ENCODE measurements at regions not wholly inside any gene's neighbourhood (a gene's known extent, or its start where the extent isn't known, plus 50 kb on each side); places are given as distances from the start of the nearest gene placed in this dataset.

DNA sequence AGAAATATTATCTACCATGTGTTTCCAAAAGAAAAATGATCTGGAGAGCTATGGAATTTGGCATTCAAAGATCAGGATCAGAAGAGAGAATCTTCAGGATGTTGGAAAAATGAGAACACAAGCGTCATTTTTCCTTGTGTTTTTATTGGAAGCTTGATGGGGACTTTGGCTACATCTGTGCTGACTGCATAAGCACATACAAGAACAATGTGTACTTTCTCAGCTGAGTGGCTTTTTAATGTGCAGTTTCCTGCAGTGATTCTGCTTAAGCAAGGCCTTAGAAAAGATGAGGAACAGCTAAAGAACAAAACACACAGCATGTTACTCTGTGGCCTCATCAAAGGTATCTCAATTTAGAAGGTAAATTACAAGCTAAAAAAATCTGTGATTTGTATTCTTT is 1039.9 kb downstream of the GLUD2 start:
- no peak overlapping the region for H3K4me3 ChIP-seq (replicated peaks in 1 of 2; ENCODE audit: low read depth in 2 of 2, low read length in 2 of 2)
- TF ChIP-seq, protein P1, sequence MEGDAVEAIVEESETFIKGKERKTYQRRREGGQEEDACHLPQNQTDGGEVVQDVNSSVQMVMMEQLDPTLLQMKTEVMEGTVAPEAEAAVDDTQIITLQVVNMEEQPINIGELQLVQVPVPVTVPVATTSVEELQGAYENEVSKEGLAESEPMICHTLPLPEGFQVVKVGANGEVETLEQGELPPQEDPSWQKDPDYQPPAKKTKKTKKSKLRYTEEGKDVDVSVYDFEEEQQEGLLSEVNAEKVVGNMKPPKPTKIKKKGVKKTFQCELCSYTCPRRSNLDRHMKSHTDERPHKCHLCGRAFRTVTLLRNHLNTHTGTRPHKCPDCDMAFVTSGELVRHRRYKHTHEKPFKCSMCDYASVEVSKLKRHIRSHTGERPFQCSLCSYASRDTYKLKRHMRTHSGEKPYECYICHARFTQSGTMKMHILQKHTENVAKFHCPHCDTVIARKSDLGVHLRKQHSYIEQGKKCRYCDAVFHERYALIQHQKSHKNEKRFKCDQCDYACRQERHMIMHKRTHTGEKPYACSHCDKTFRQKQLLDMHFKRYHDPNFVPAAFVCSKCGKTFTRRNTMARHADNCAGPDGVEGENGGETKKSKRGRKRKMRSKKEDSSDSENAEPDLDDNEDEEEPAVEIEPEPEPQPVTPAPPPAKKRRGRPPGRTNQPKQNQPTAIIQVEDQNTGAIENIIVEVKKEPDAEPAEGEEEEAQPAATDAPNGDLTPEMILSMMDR (IDR thresholded peaks at IDR 0.05; ENCODE audit: low read depth, low read length): no peak
- DNase-seq (ENCODE audit: low read depth in 2 of 2): peak in 1 of 2 donors; percentile 8

DNA sequence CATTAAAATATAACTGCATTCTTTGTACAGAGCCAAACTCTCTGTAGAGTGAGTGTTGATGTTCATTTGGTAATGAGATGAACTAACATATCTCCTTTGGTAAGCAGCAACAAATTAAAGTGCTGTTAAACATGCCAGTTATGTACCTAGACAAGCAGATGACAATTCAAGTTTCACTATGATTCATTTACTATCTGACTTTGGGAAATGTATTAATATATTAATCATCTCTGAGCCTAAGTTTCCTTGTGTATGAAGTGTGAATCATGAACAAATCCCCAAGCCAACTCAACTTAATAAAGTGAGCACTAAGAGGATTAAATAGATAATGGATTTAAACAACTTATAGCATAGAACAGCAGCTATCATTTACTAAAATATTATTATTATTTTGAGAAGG is 1044.2 kb downstream of the GLUD2 start:
- no peak overlapping the region for H3K4me3 ChIP-seq (replicated peaks in 1 of 2; ENCODE audit: low read depth in 2 of 2, low read length in 2 of 2)
- TF ChIP-seq, protein P1 (IDR thresholded peaks at IDR 0.05; ENCODE audit: low read depth, low read length): no peak
- no peak for DNase-seq (ENCODE audit: low read depth in 2 of 2)

DNA sequence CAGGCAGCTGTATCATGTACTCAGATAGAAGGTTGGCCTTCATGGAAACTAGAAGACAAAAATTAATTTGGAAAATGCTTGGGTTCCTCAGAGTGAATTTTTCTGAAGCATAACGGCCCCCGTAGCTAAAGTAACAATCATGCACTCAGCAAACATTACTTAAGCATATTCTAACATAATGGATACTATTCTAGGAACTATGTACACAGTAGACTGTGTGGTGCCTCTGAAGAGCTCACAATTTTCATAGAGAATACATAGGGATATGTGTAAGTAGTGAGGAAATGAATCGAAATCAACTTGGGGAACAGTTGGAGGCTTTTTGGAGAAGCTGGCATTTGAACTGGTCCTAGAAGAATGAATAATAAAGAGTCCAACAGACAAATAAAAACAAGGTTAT is 1045.0 kb downstream of the GLUD2 start:
- no peak for DNase-seq (ENCODE audit: low read depth in 2 of 2)
- no peak overlapping the region for H3K4me3 ChIP-seq (replicated peaks in 1 of 2; ENCODE audit: low read depth in 2 of 2, low read length in 2 of 2)
- TF ChIP-seq, protein P1 (IDR thresholded peaks at IDR 0.05; ENCODE audit: low read depth, low read length): no peak

DNA sequence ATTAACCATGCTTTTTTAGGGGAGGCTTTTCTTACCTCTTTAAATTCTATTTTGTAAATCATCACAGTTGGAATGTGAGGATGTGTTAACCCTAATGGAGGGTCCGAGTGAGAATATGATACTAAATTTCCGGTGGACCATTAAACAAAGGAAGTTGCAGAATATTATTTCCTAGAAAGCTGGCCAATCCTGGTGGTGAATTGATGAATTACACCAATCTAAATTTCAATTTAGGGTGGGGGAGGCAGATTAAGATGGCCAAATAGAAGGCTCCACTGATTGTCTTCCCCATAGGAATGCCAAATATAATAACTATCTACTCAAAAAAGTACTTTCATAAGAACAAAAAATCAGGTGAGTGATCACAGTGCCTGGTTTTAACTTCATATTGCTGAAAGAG is 1045.6 kb downstream of the GLUD2 start:
- H3K4me3 ChIP-seq (replicated peaks in 1 of 2; ENCODE audit: low read depth in 2 of 2, low read length in 2 of 2): no peak overlapping the region
- DNase-seq (ENCODE audit: low read depth in 2 of 2): no peak
- TF ChIP-seq, protein P1 (IDR thresholded peaks at IDR 0.05; ENCODE audit: low read depth, low read length): no peak

DNA sequence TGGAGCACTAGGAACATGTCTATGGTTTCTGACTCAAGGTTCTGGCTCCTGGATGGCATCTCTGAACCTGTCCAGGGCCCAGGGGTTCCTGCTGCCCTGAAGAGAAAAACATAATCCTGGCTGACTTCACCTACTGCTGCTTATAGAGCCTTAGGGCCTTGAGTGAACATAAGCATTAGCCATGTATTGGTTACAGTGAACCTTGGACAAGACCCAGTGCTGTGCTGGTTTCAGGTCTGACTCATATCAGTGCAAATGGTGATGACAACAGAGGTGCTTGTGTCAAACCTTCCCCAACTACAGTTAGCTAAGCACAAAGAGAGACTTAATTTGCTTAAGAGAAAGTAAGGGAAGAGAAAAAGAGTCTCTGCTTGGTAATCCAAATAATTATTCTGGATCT is 1047.2 kb downstream of the GLUD2 start:
- no peak overlapping the region for H3K4me3 ChIP-seq (replicated peaks in 1 of 2; ENCODE audit: low read depth in 2 of 2, low read length in 2 of 2)
- peak; percentile 1 to 21 for DNase-seq (ENCODE audit: low read depth in 2 of 2)
- TF ChIP-seq, protein P1 (IDR thresholded peaks at IDR 0.05; ENCODE audit: low read depth, low read length): no peak

DNA sequence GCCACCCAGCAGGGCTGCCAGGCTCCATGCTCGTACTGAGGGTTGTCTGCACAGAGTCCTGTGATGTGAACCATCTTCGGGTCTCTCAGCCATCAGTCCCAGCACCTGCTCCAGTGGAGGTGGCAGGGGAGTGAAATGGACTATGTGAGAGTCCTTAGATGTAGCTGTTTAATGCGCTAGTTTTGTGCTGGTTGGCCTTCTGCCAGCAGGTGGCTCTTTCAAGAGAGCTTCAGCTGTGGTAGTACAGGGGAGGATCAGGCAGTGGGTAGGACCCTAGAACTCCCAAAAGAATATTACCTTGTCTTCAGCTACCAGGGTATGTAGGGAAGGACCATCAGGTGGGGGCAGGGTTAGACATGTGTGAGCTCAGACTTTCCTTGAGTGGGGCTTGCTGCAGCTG is 1066.0 kb downstream of the GLUD2 start:
- TF ChIP-seq, protein P1 (IDR thresholded peaks at IDR 0.05; ENCODE audit: low read depth, low read length): no peak
- H3K4me3 ChIP-seq (replicated peaks in 1 of 2; ENCODE audit: low read depth in 2 of 2, low read length in 2 of 2): no peak overlapping the region
- no peak for DNase-seq (ENCODE audit: low read depth in 2 of 2)

DNA sequence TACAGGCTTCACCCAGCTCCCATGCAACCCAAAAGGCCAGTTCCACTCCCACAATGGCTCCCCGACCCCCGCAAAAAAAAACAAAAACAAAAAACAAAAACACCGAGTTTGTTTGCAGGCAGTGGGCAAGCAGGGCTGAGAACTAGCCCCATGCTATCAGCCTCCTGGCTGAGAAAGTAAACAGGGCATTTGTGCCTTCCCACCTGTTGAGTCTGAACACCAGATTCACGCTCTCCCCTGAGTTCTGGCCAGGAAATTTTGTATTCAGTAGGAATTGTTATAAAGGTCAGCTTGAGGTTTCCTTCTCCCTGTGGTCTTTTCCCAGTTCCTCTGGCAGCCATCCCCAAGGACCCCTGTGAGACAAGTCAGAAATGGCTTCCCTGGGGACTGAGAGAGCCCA is 1066.5 kb downstream of the GLUD2 start:
- no peak for DNase-seq (ENCODE audit: low read depth in 2 of 2)
- TF ChIP-seq, protein P1 (IDR thresholded peaks at IDR 0.05; ENCODE audit: low read depth, low read length): no peak
- no peak overlapping the region for H3K4me3 ChIP-seq (replicated peaks in 1 of 2; ENCODE audit: low read depth in 2 of 2, low read length in 2 of 2)
